Stomach (tissue), 8 donors: ENCODE measurements at regions not wholly inside any gene's neighbourhood (a gene's known extent, or its start where the extent isn't known, plus 50 kb on each side); places are given as distances from the start of the nearest gene placed in this dataset.

ENCODE experiments used
- DNase-seq, 2 donors: peaks; one replicate each; pipeline versions ENCODE4 v3.0.0 to v3.0.0-alpha.2; 2013 to 2019
- H3K27ac ChIP-seq, 5 donors: fragments of 200-600 bp in 4 of 5; sonication (generic) in 4 of 5; one replicate each; pipeline ENCODE4 v1.5.1; 2013 to 2019; ENCODE audit warnings: mild to moderate bottlenecking in 1 of 5, moderate library complexity in 1 of 5
- H3K27me3 ChIP-seq, 3 donors: fragments of 200-600 bp; sonication (generic); one replicate each; pipeline ENCODE4 v1.5.1; 2017 to 2019; ENCODE audit warnings: mixed run types in 1 of 3
- H3K36me3 ChIP-seq, 4 donors: fragments of 200-600 bp; sonication (generic); 1 replicate in 3 of 4; 2 replicates in 1 of 4; pipeline ENCODE4 v1.5.1; 2016 to 2019
- H3K4me1 ChIP-seq, 4 donors: fragments of 200-600 bp; sonication (generic); one replicate each; pipeline ENCODE4 v1.5.1; 2016 to 2019
- H3K4me3 ChIP-seq, 4 donors: fragments of 200-600 bp; sonication (generic) in 3 of 4; one replicate each; pipeline ENCODE4 v1.5.1; 2016 to 2019; ENCODE audit warnings: mild to moderate bottlenecking in 1 of 4
- H3K9me3 ChIP-seq, 4 donors: fragments of 200-600 bp; sonication (generic); one replicate each; pipeline ENCODE4 v1.5.1; 2016 to 2019
- EP300 ChIP-seq: sonication (generic); formaldehyde crosslinking; IDR thresholded peaks from one replicate; pipeline ENCODE4 v1.6.1; 2017; ENCODE audit warnings: antibody characterized with exemption
- POLR2A ChIP-seq, 4 donors: fragments of 450-650 bp; IDR thresholded peaks; one replicate each; pipeline ENCODE4 v1.6.1; 2016; ENCODE audit warnings: antibody characterized with exemption in 4 of 4, control low read depth in 2 of 4, mild to moderate bottlenecking in 1 of 4, moderate library complexity in 1 of 4
- POLR2AphosphoS5 ChIP-seq, 3 donors: sonication (generic); formaldehyde crosslinking; IDR thresholded peaks; one replicate each; pipeline ENCODE4 v1.6.1; 2016; ENCODE audit warnings: antibody characterized with exemption in 3 of 3
- WGBS, 5 donors: extraction: QIAGEN DNeasy Blood & Tissue Kit in 3 of 5; methylation state at CpG; one replicate each; pipeline versions ENCODE4 v1.1.5 to v1.1.7; 2013 to 2018; 5-methylcytosine and 5-hydroxymethylcytosine counted together
- intact Hi-C: fragments of 100-400 bp; cut with DNase I; formaldehyde crosslinking; loops from one replicate; pipeline ENCODE4 v1.15.1; 2023; ENCODE audit warnings: low total_unique reads
- TF ChIP-seq, protein P1 (sequence below), 7 experiments: fragments of 450-650 bp in 4 of 7; fragments of 200-600 bp in 3 of 7; sonication (generic) in 3 of 7; IDR thresholded peaks; one replicate each; pipeline ENCODE4 v1.5.1; 2016 to 2019; ENCODE audit warnings: antibody characterized with exemption in 7 of 7, control low read depth in 2 of 7, mild to moderate bottlenecking in 1 of 7
- donor health status: healthy with polysubstance abuse.
- donor health status: Bipolar disorder and iron deficiency.
- donor health status: healthy.

DNA sequence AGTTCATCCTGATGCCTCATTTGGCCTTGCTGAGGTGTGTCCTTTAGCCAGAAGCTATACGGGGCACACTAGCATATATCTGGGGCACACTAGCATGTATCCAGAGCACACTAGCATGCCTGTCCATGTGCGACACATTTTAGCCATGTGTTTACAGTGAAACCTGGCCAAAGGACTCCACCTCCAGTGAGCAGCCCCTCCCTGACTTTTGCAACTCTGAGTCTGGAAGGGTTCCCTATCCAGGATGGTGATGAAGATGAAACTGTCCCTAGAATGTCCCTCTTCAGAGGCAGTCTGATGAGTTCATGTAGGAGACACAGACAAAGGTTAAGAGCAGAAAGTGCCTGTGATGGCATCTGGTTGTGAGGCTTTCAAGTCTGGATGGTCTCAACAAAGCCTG lies 61.4 kb upstream of the LGALSL start:
- no peak overlapping the region for H3K27ac ChIP-seq
- peaks cover 0 to 8% (median 0%) of the 10 kb centered on the region in 4 donors for H3K9me3 ChIP-seq
- WGBS, 5 donors: 79 to 93% (median 88%) methylated on average over 2 of the region's 2 CpGs
- H3K4me3 ChIP-seq: no peak overlapping the region
- H3K36me3 ChIP-seq: no peaks in the 10 kb centered on the region
- TF ChIP-seq EP300 (no peak), POLR2A (IDR thresholded peaks at IDR 0.05) (no peak), POLR2AphosphoS5 (IDR thresholded peaks at IDR 0.05) (no peak)
- TF ChIP-seq, protein P1, sequence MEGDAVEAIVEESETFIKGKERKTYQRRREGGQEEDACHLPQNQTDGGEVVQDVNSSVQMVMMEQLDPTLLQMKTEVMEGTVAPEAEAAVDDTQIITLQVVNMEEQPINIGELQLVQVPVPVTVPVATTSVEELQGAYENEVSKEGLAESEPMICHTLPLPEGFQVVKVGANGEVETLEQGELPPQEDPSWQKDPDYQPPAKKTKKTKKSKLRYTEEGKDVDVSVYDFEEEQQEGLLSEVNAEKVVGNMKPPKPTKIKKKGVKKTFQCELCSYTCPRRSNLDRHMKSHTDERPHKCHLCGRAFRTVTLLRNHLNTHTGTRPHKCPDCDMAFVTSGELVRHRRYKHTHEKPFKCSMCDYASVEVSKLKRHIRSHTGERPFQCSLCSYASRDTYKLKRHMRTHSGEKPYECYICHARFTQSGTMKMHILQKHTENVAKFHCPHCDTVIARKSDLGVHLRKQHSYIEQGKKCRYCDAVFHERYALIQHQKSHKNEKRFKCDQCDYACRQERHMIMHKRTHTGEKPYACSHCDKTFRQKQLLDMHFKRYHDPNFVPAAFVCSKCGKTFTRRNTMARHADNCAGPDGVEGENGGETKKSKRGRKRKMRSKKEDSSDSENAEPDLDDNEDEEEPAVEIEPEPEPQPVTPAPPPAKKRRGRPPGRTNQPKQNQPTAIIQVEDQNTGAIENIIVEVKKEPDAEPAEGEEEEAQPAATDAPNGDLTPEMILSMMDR (IDR thresholded peaks at IDR 0.05): no peak
- intact Hi-C loops: no loop called here
- H3K27me3 ChIP-seq: no peaks in the 10 kb centered on the region
- H3K4me1 ChIP-seq: no peaks in the 10 kb centered on the region
- no peak for DNase-seq

DNA sequence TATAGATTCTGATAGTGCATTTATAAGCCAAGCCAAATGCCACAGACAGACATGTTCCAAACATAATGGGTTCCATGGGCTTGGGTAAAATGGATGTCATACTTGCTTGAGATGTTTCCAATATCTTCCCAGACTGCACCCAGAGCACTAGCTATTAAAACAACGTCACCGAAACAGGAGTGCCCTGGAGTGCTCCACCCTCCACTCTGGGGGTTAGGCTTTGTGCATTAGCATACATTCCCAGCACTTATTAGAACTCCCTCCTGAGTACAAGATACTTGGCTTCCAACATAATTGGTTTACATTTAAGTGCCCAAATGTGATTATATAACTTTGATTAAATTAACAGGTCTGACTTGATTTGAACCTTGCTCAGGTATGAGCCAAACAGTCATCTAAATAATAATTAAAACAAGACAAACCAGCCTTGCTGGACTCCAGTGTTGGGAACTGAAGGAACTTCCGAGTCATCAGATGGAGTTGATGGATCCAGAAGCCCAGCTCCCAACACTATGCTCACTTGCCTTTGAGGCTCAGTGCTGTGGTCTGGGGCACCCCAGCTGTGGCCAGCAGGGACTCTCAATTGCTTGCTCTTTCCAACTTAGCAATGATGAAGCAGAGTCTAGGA lies 60.5 kb upstream of the LGALSL start:
- Histone ChIP-seq H3K4me1 (no peaks in the 10 kb centered on the region), H3K36me3 (no peaks in the 10 kb centered on the region), H3K4me3 (no peak overlapping the region), H3K9me3 (peaks cover 0 to 8% (median 0%) of the 10 kb centered on the region in 4 donors), H3K27ac (no peak overlapping the region), H3K27me3 (no peaks in the 10 kb centered on the region)
- DNase-seq: no peak
- TF ChIP-seq POLR2A (IDR thresholded peaks at IDR 0.05): no peak
- TF ChIP-seq EP300: no peak
- TF ChIP-seq, protein P1 (IDR thresholded peaks at IDR 0.05): no peak
- no peak for TF ChIP-seq POLR2AphosphoS5 (IDR thresholded peaks at IDR 0.05)
- intact Hi-C loops: no loop called here
- WGBS, 5 donors: 75 to 91% (median 87%) methylated on average over 3 of the region's 3 CpGs

DNA sequence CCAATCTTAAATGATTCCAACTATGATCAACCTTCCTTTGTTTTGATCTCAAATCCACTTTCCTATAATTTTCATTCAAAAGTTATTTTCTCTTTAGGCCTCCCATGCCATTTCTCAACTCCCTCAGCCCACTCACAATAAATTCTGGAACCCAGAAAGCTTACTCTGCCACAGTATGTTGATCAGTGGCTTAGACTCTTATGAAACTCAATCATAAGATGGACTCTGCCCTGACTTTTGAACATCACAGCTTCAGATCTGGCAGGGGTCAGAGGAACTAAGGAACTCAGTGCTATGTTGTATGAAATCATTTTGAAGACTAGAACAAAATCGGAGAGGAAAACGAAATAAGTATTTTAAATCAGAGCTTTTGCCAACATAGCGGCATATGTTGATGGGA lies 59.8 kb upstream of the LGALSL start:
- intact Hi-C loops: no loop called here

DNA sequence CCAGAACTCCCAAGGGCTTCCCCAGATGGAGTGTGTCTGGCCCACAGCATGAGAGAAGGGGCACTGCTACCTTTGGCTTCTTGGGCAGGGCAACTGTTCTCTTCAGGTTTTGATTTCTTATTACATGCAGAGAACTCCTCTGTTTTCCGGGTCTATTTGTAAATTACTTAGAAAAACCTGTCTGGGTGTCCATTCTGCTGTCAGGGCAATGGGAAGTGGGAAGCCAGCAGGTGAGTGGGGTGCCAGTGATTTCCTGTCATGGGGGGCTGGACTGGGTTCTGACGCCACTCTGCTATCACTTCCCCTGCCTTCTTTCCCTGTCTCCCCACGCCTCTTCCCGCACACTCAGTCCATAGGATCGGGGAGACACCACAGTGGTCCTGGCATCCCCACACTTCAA lies 58.0 kb upstream of the LGALSL start:
- Histone ChIP-seq H3K27ac (no peak overlapping the region), H3K27me3 (no peaks in the 10 kb centered on the region), H3K4me3 (no peak overlapping the region), H3K4me1 (peaks cover 3 to 9% (median 4%) of the 10 kb centered on the region in 4 donors), H3K36me3 (no peaks in the 10 kb centered on the region), H3K9me3 (peaks cover 0 to 7% (median 0%) of the 10 kb centered on the region in 4 donors)
- TF ChIP-seq POLR2AphosphoS5 (IDR thresholded peaks at IDR 0.05): no peak
- TF ChIP-seq, protein P1 (IDR thresholded peaks at IDR 0.05): no peak
- TF ChIP-seq POLR2A (IDR thresholded peaks at IDR 0.05): no peak
- no peak for TF ChIP-seq EP300
- intact Hi-C loops: no loop called here
- 85 to 98% (median 94%) methylated on average over 5 of the region's 5 CpGs for WGBS, 5 donors
- no peak for DNase-seq

More for the DNA sequence above, 59.8 kb upstream of the LGALSL start:
- 89 to 97% (median 95%) methylated on average over 3 of the region's 3 CpGs for WGBS, 5 donors
- H3K9me3 ChIP-seq: peaks cover 0 to 8% (median 0%) of the 10 kb centered on the region in 4 donors
- TF ChIP-seq EP300 (no peak), POLR2AphosphoS5 (IDR thresholded peaks at IDR 0.05) (no peak), POLR2A (IDR thresholded peaks at IDR 0.05) (no peak)
- TF ChIP-seq, protein P1 (IDR thresholded peaks at IDR 0.05): no peak
- no peaks in the 10 kb centered on the region for H3K27me3 ChIP-seq
- no peak overlapping the region for H3K27ac ChIP-seq
- no peak for DNase-seq
- H3K36me3 ChIP-seq: no peaks in the 10 kb centered on the region
- H3K4me3 ChIP-seq: no peak overlapping the region
- no peaks in the 10 kb centered on the region for H3K4me1 ChIP-seq
